Effector memory CD8-positive, alpha-beta T cell (primary cell): ENCODE measurements at regions not wholly inside any gene's neighbourhood (a gene's known extent, or its start where the extent isn't known, plus 50 kb on each side); places are given as distances from the start of the nearest gene placed in this dataset.

Experiments
- ATAC-seq: fragments of 150-1000 bp; cut with Tn5 transposase; replicated peaks from 2 replicates; pipeline ENCODE4 v1.10.0; 2021; ENCODE audit warnings: mild to moderate bottlenecking, moderate library complexity
- DNase-seq, 3 experiments: peaks; one replicate each; pipeline ENCODE4 v3.0.0; 2021
- H3K27ac Mint-ChIP-seq, 2 donors: one replicate each; pipeline ENCODE4 v1.8.0; 2022; ENCODE audit warnings: mild to moderate bottlenecking in 2 of 2, mixed read lengths in 2 of 2, moderate library complexity in 2 of 2
- H3K27me3 Mint-ChIP-seq, 2 donors: one replicate each; pipeline ENCODE4 v1.8.0; 2022; ENCODE audit warnings: mixed read lengths in 2 of 2
- H3K36me3 Mint-ChIP-seq: one replicate; pipeline ENCODE4 v1.8.0; 2022; ENCODE audit warnings: mild to moderate bottlenecking, moderate library complexity, mixed read lengths; ENCODE audit not compliant: insufficient read depth
- H3K4me1 Mint-ChIP-seq, 2 donors: one replicate each; pipeline ENCODE4 v1.8.0; 2022; ENCODE audit warnings: low read depth in 2 of 2, mixed read lengths in 2 of 2
- H3K4me3 Mint-ChIP-seq, 2 donors: one replicate each; pipeline ENCODE4 v1.8.0; 2022; ENCODE audit warnings: mild to moderate bottlenecking in 2 of 2, mixed read lengths in 2 of 2, moderate library complexity in 2 of 2
- H3K9me3 Mint-ChIP-seq, 2 donors: one replicate each; pipeline ENCODE4 v1.8.0; 2022; ENCODE audit warnings: mixed read lengths in 2 of 2

- H3K27ac Mint-ChIP-seq: peak overlapping the region in 1 of 2 donors; percentile 15
- H3K4me3 Mint-ChIP-seq: no peak overlapping the region
- peaks cover 5 to 20% of the 10 kb centered on the region in 2 donors for H3K9me3 Mint-ChIP-seq
- DNase-seq (peak in 2 of 3 experiments; percentile 1), ATAC-seq (peak; percentile 91)
- peaks cover 3% of the 10 kb centered on the region for H3K36me3 Mint-ChIP-seq
- H3K27me3 Mint-ChIP-seq: no peaks in the 10 kb centered on the region
- no peaks in the 10 kb centered on the region for H3K4me1 Mint-ChIP-seq
Observed at GRCh38 chr13:104875038-104875754, 1660.3 kb downstream of the EFNB2 start.

- H3K4me3 Mint-ChIP-seq: no peak overlapping the region
- no peaks in the 10 kb centered on the region for H3K4me1 Mint-ChIP-seq
- H3K27me3 Mint-ChIP-seq: no peaks in the 10 kb centered on the region
- DNase-seq: no peak
- ATAC-seq: no peak
- H3K27ac Mint-ChIP-seq: no peak overlapping the region
- H3K9me3 Mint-ChIP-seq: peaks cover 6 to 7% of the 10 kb centered on the region in 2 donors
- H3K36me3 Mint-ChIP-seq: no peaks in the 10 kb centered on the region
Observed at GRCh38 chr13:104872153-104872552, 1663.3 kb downstream of the EFNB2 start.

GRCh38 chr13:104871456-104871855, 1664.0 kb downstream of the EFNB2 start:
- H3K4me3 Mint-ChIP-seq: no peak overlapping the region
- ATAC-seq (no peak), DNase-seq (no peak)
- peaks cover 5 to 6% of the 10 kb centered on the region in 2 donors for H3K9me3 Mint-ChIP-seq
- no peak overlapping the region for H3K27ac Mint-ChIP-seq
- H3K4me1 Mint-ChIP-seq: no peaks in the 10 kb centered on the region
- H3K36me3 Mint-ChIP-seq: no peaks in the 10 kb centered on the region
- no peaks in the 10 kb centered on the region for H3K27me3 Mint-ChIP-seq

GRCh38 chr13:104869501-104869900, 1666.0 kb downstream of the EFNB2 start:
- no peak for DNase-seq
- ATAC-seq: peak; percentile 94
- Mint-ChIP-seq H3K4me3 (no peak overlapping the region), H3K27ac (no peak overlapping the region), H3K9me3 (peaks cover 5 to 6% of the 10 kb centered on the region in 2 donors), H3K27me3 (no peaks in the 10 kb centered on the region), H3K4me1 (no peaks in the 10 kb centered on the region), H3K36me3 (no peaks in the 10 kb centered on the region)

GRCh38 chr13:104868806-104869205, 1666.7 kb downstream of the EFNB2 start:
- no peaks in the 10 kb centered on the region for H3K4me1 Mint-ChIP-seq
- no peaks in the 10 kb centered on the region for H3K27me3 Mint-ChIP-seq
- no peak for ATAC-seq
- no peak for DNase-seq
- peaks cover 5 to 6% of the 10 kb centered on the region in 2 donors for H3K9me3 Mint-ChIP-seq
- no peak overlapping the region for H3K4me3 Mint-ChIP-seq
- no peak overlapping the region for H3K27ac Mint-ChIP-seq
- H3K36me3 Mint-ChIP-seq: no peaks in the 10 kb centered on the region

- Mint-ChIP-seq H3K4me3 (no peak overlapping the region), H3K27ac (no peak overlapping the region), H3K4me1 (no peaks in the 10 kb centered on the region), H3K36me3 (no peaks in the 10 kb centered on the region), H3K27me3 (no peaks in the 10 kb centered on the region), H3K9me3 (peaks cover 0 to 4% of the 10 kb centered on the region in 2 donors)
- ATAC-seq (no peak), DNase-seq (no peak)
Observed at GRCh38 chr13:104855581-104855980, 1679.9 kb downstream of the EFNB2 start.

- H3K9me3 Mint-ChIP-seq: peaks cover 0 to 1% of the 10 kb centered on the region in 2 donors
- no peak overlapping the region for H3K27ac Mint-ChIP-seq
- H3K27me3 Mint-ChIP-seq: no peaks in the 10 kb centered on the region
- H3K4me1 Mint-ChIP-seq: no peaks in the 10 kb centered on the region
- no peak for DNase-seq
- H3K4me3 Mint-ChIP-seq: no peak overlapping the region
- H3K36me3 Mint-ChIP-seq: no peaks in the 10 kb centered on the region
- ATAC-seq: no peak
Observed at GRCh38 chr13:104854698-104855097, 1680.8 kb downstream of the EFNB2 start.

- Mint-ChIP-seq H3K4me1 (no peaks in the 10 kb centered on the region), H3K27me3 (no peaks in the 10 kb centered on the region), H3K27ac (no peak overlapping the region), H3K4me3 (no peak overlapping the region), H3K9me3 (peaks cover 0 to 1% of the 10 kb centered on the region in 2 donors), H3K36me3 (no peaks in the 10 kb centered on the region)
- no peak for DNase-seq
- ATAC-seq: no peak
Observed at GRCh38 chr13:104854007-104854406, 1681.5 kb downstream of the EFNB2 start.

- no peak for DNase-seq
- Mint-ChIP-seq H3K4me1 (no peaks in the 10 kb centered on the region), H3K27me3 (no peaks in the 10 kb centered on the region), H3K27ac (no peak overlapping the region), H3K9me3 (peaks cover 0 to 6% of the 10 kb centered on the region in 2 donors), H3K4me3 (no peak overlapping the region), H3K36me3 (no peaks in the 10 kb centered on the region)
- no peak for ATAC-seq
Observed at GRCh38 chr13:104847922-104848321, 1687.5 kb downstream of the EFNB2 start.

- Mint-ChIP-seq H3K4me1 (no peaks in the 10 kb centered on the region), H3K27ac (no peak overlapping the region), H3K4me3 (no peak overlapping the region), H3K36me3 (no peaks in the 10 kb centered on the region), H3K9me3 (peaks cover 0 to 7% of the 10 kb centered on the region in 2 donors), H3K27me3 (no peaks in the 10 kb centered on the region)
- DNase-seq (no peak), ATAC-seq (no peak)
Observed at GRCh38 chr13:104843401-104843800, 1692.1 kb downstream of the EFNB2 start.

GRCh38 chr13:104841110-104841509, 1694.4 kb downstream of the EFNB2 start:
- H3K4me3 Mint-ChIP-seq: no peak overlapping the region
- H3K27ac Mint-ChIP-seq: no peak overlapping the region
- peaks cover 4 to 5% of the 10 kb centered on the region in 2 donors for H3K9me3 Mint-ChIP-seq
- no peaks in the 10 kb centered on the region for H3K4me1 Mint-ChIP-seq
- no peaks in the 10 kb centered on the region for H3K27me3 Mint-ChIP-seq
- peaks cover 4% of the 10 kb centered on the region for H3K36me3 Mint-ChIP-seq
- DNase-seq: no peak
- ATAC-seq: no peak

- ATAC-seq: no peak
- Mint-ChIP-seq H3K9me3 (peaks cover 1 to 5% of the 10 kb centered on the region in 2 donors), H3K4me1 (no peaks in the 10 kb centered on the region), H3K27ac (no peak overlapping the region), H3K27me3 (no peaks in the 10 kb centered on the region), H3K36me3 (peaks cover 4% of the 10 kb centered on the region), H3K4me3 (no peak overlapping the region)
- DNase-seq: no peak
Observed at GRCh38 chr13:104837756-104838155, 1697.7 kb downstream of the EFNB2 start.

- ATAC-seq (no peak), DNase-seq (no peak)
- Mint-ChIP-seq H3K27me3 (no peaks in the 10 kb centered on the region), H3K36me3 (peaks cover 4% of the 10 kb centered on the region), H3K9me3 (peaks cover 4 to 5% of the 10 kb centered on the region in 2 donors), H3K4me1 (no peaks in the 10 kb centered on the region), H3K27ac (no peak overlapping the region), H3K4me3 (no peak overlapping the region)
Observed at GRCh38 chr13:104833221-104833620, 1702.2 kb downstream of the EFNB2 start.

- Mint-ChIP-seq H3K4me1 (no peaks in the 10 kb centered on the region), H3K27ac (no peak overlapping the region), H3K4me3 (no peak overlapping the region), H3K27me3 (no peaks in the 10 kb centered on the region), H3K9me3 (peaks cover 3 to 6% of the 10 kb centered on the region in 2 donors), H3K36me3 (peaks cover 4% of the 10 kb centered on the region)
- ATAC-seq (no peak), DNase-seq (no peak)
Observed at GRCh38 chr13:104832231-104832630, 1703.2 kb downstream of the EFNB2 start.
